Activated CD4-positive, alpha-beta T cell treated with anti-CD3 and anti-CD28 coated beads, Interleukin-10, Interleukin-2, amounts not matched to agents 100 ng/mL and 50 ng/mL, durations not matched to agents 16 hours and 8 hours (primary cell): ENCODE measurements at regions not wholly inside any gene's neighbourhood (a gene's known extent, or its start where the extent isn't known, plus 50 kb on each side); places are given as distances from the start of the nearest gene placed in this dataset.

Experiments
- DNase-seq: peaks from one replicate; pipeline ENCODE4 v3.0.0-alpha.2; 2020

GRCh38 chr7:68266004-68266579, 1269.5 kb downstream of the TYW1 start:
- DNase-seq, result no peak

- no peak for DNase-seq
Measured at GRCh38 chr7:68267486-68267885, 1270.9 kb downstream of the TYW1 start.

GRCh38 chr7:68269405-68269804, 1272.8 kb downstream of the TYW1 start:
- no peak for DNase-seq

- no peak for DNase-seq
Measured at GRCh38 chr7:68272507-68272906, 1275.9 kb downstream of the TYW1 start.

- no peak for DNase-seq
Measured at GRCh38 chr7:68276725-68277124, 1280.1 kb downstream of the TYW1 start.

- DNase-seq, result no peak
Measured at GRCh38 chr7:68279827-68280400, 1283.3 kb downstream of the TYW1 start.

GRCh38 chr7:68280931-68281330, 1284.3 kb downstream of the TYW1 start:
- no peak for DNase-seq

- DNase-seq, result no peak
Measured at GRCh38 chr7:68288144-68288593, 1291.5 kb downstream of the TYW1 start.

GRCh38 chr7:68291710-68292109, 1295.1 kb downstream of the TYW1 start:
- DNase-seq, result no peak

GRCh38 chr7:68295386-68295785, 1298.8 kb downstream of the TYW1 start:
- no peak for DNase-seq

- DNase-seq, result no peak
Measured at GRCh38 chr7:68304536-68304935, 1293.7 kb upstream of the AUTS2 start.

GRCh38 chr7:68306692-68307107, 1291.6 kb upstream of the AUTS2 start:
- no peak for DNase-seq

- DNase-seq, result no peak
Measured at GRCh38 chr7:68309271-68309670, 1289.0 kb upstream of the AUTS2 start.

GRCh38 chr7:68309806-68310205, 1288.5 kb upstream of the AUTS2 start:
- DNase-seq, result no peak

GRCh38 chr7:68311958-68312357, 1286.3 kb upstream of the AUTS2 start:
- no peak for DNase-seq

GRCh38 chr7:68313806-68314205, 1284.5 kb upstream of the AUTS2 start:
- DNase-seq, result peak; percentile 9

- no peak for DNase-seq
Measured at GRCh38 chr7:68314208-68314607, 1284.1 kb upstream of the AUTS2 start.

GRCh38 chr7:68317476-68317875, 1280.8 kb upstream of the AUTS2 start:
- DNase-seq, result no peak

- no peak for DNase-seq
Measured at GRCh38 chr7:68319061-68319460, 1279.2 kb upstream of the AUTS2 start.

GRCh38 chr7:68321076-68321639, 1277.1 kb upstream of the AUTS2 start:
- DNase-seq, result no peak

GRCh38 chr7:68321776-68322496, 1276.3 kb upstream of the AUTS2 start:
- no peak for DNase-seq

GRCh38 chr7:68324621-68325020, 1273.7 kb upstream of the AUTS2 start:
- DNase-seq, result no peak

- DNase-seq, result no peak
Measured at GRCh38 chr7:68334216-68334615, 1264.1 kb upstream of the AUTS2 start.

GRCh38 chr7:68334636-68335272, 1263.5 kb upstream of the AUTS2 start:
- DNase-seq, result no peak
